NT2/D1 (cell line): ENCODE measurements at regions not wholly inside any gene's neighbourhood (a gene's known extent, or its start where the extent isn't known, plus 50 kb on each side); places are given as distances from the start of the nearest gene placed in this dataset.

Experiments
- SUZ12 ChIP-seq: IDR thresholded peaks from 2 replicates; pipeline ENCODE4 v1.6.1; 2011; ENCODE audit not compliant: insufficient read length, insufficient read depth; ENCODE audit errors: extremely low read depth
- YY1 ChIP-seq: IDR thresholded peaks from 2 replicates; pipeline ENCODE4 v1.6.1; 2011; ENCODE audit not compliant: insufficient read length, insufficient read depth
- ZNF274 ChIP-seq: IDR thresholded peaks from 2 replicates; pipeline ENCODE4 v1.6.1; 2011; ENCODE audit warnings: mild to moderate bottlenecking, low read depth, low read length

DNA sequence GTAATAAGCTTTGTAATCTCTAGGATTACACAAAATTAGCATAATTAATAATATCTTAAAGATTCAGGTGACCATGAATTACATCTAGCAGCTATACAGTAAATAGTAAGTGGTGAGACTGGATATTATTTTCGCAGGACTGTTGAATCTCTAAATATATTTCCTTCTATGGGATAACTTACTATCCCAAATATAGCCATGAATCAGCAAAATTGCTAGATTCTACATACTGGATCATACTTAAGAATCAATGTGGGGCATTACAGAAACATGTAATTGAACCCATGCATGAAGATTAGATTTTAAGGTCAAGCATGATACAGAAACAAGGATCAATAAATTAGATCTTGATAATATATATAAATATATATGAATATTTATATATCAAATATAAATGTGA, 1203.4 kb downstream of the BRINP3 start:
- TF ChIP-seq YY1, result no peak
- no peak for TF ChIP-seq ZNF274
- no peak for TF ChIP-seq SUZ12
